Body of pancreas (tissue), 4 donors: ENCODE measurements at regions not wholly inside any gene's neighbourhood (a gene's known extent, or its start where the extent isn't known, plus 50 kb on each side); places are given as distances from the start of the nearest gene placed in this dataset.

Experiments used
- ATAC-seq: fragments of 150-250 bp; one replicate; pipeline ENCODE4 v1.9.1; 2016
- DNase-seq, 4 donors: peaks; one replicate each; pipeline ENCODE4 v3.0.0-alpha.2; 2019
- H3K27ac ChIP-seq, 4 donors: fragments of 200-600 bp; sonication (generic); 1 replicate in 3 of 4; 2 replicates in 1 of 4; pipeline versions ENCODE4 v1.5.1 to v1.6.1; 2016 to 2019; ENCODE audit warnings: mild to moderate bottlenecking in 1 of 4, mixed read lengths in 1 of 4, moderate library complexity in 1 of 4
- H3K27me3 ChIP-seq, 2 donors: fragments of 200-600 bp; sonication (generic); one replicate each; pipeline ENCODE4 v1.6.0; 2016; ENCODE audit warnings: mild to moderate bottlenecking in 1 of 2
- H3K36me3 ChIP-seq, 2 donors: fragments of 200-600 bp; sonication (generic); replicated peaks in 1 of 2; 2 replicates each; pipeline ENCODE4 v1.5.1; 2016; ENCODE audit warnings: low read depth in 2 of 2; ENCODE audit not compliant: insufficient read depth in 1 of 2
- H3K4me1 ChIP-seq: fragments of 200-600 bp; sonication (generic); one replicate; pipeline ENCODE4 v1.6.0; 2016
- H3K4me3 ChIP-seq, 2 donors: fragments of 200-600 bp; sonication (generic); 1 replicate in 1 of 2; 2 replicates in 1 of 2; pipeline ENCODE4 v1.5.1; 2016 to 2019
- H3K9me3 ChIP-seq, 3 donors: fragments of 200-600 bp; sonication (generic); 1 replicate in 2 of 3; 2 replicates in 1 of 3; pipeline ENCODE4 v1.5.1; 2016
- POLR2A ChIP-seq, 3 donors: fragments of 450-650 bp; IDR thresholded peaks; one replicate each; pipeline ENCODE4 v1.6.1; 2016; ENCODE audit warnings: antibody characterized with exemption in 3 of 3, mild to moderate bottlenecking in 2 of 3
- WGBS, 2 donors: methylation state at CpG; one replicate each; pipeline ENCODE4 v1.1.5; 2017; 5-methylcytosine and 5-hydroxymethylcytosine counted together
- intact Hi-C: fragments of 100-400 bp; cut with DNase I; formaldehyde crosslinking; loops from one replicate; pipeline ENCODE4 v1.15.1; 2023
- TF ChIP-seq, protein P1 (sequence below), 7 experiments: fragments of 450-650 bp in 4 of 7; fragments of 200-600 bp in 3 of 7; sonication (generic) in 3 of 7; IDR thresholded peaks; one replicate each; pipeline ENCODE4 v1.5.1; 2016 to 2019; ENCODE audit warnings: antibody characterized with exemption in 7 of 7

DNA sequence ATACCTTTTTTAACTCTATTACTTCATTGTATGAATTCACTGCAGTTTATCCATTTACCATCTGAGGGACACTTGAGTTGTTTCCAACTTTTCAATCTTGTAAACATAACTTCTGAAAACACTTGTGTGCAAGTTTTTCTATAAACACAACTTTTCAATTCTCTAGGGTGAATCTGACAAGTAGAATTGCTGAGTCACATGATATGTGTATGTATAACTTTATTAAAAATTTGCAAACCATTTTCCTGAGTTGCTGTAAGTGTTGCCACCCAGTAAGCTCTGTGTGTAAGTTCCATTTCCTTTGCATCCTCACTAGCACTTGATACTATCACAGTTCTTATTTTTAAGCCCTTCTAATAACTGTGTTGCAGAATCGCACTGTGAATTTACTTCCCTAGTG, 1415.6 kb upstream of the ATXN8OS start:
- no peaks in the 10 kb centered on the region for H3K27me3 ChIP-seq
- ATAC-seq = no peak
- 76 to 80% methylated on average over 1 of the region's 1 CpG for WGBS, 2 donors
- H3K27ac ChIP-seq = no peak overlapping the region
- no peaks in the 10 kb centered on the region for H3K36me3 ChIP-seq
- intact Hi-C loops = no loop called here
- TF ChIP-seq POLR2A (IDR thresholded peaks at IDR 0.05) = no peak
- TF ChIP-seq, protein P1, sequence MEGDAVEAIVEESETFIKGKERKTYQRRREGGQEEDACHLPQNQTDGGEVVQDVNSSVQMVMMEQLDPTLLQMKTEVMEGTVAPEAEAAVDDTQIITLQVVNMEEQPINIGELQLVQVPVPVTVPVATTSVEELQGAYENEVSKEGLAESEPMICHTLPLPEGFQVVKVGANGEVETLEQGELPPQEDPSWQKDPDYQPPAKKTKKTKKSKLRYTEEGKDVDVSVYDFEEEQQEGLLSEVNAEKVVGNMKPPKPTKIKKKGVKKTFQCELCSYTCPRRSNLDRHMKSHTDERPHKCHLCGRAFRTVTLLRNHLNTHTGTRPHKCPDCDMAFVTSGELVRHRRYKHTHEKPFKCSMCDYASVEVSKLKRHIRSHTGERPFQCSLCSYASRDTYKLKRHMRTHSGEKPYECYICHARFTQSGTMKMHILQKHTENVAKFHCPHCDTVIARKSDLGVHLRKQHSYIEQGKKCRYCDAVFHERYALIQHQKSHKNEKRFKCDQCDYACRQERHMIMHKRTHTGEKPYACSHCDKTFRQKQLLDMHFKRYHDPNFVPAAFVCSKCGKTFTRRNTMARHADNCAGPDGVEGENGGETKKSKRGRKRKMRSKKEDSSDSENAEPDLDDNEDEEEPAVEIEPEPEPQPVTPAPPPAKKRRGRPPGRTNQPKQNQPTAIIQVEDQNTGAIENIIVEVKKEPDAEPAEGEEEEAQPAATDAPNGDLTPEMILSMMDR (IDR thresholded peaks at IDR 0.05) = no peak
- no peaks in the 10 kb centered on the region for H3K9me3 ChIP-seq
- no peaks in the 10 kb centered on the region for H3K4me1 ChIP-seq
- DNase-seq = no peak
- no peak overlapping the region for H3K4me3 ChIP-seq

DNA sequence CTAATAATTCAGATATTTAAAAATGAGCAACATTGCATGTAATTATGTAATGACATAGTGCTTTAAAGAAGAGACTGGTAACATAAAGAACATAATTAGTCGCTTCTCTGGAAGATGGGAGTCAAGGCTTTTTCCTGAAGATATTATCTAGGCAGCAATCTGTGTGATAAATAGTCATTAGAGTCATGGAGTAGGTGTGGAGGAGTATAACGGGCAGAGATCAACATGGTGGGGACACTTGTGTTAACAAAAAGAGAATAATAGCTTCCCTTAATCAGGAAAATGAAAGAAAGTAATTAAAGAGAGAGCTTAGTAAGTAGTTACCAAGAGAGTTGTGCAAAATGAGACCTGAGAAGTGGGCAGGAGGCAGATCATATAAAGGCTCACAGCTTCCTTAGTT, 1417.1 kb upstream of the ATXN8OS start:
- WGBS, 2 donors = 38 to 43% methylated on average over 2 of the region's 2 CpGs
- DNase-seq (no peak), ATAC-seq (no peak)
- no peaks in the 10 kb centered on the region for H3K4me1 ChIP-seq
- no peaks in the 10 kb centered on the region for H3K27me3 ChIP-seq
- intact Hi-C loops = no loop called here
- H3K36me3 ChIP-seq = no peaks in the 10 kb centered on the region
- no peak overlapping the region for H3K27ac ChIP-seq
- no peak overlapping the region for H3K4me3 ChIP-seq
- TF ChIP-seq, protein P1 (IDR thresholded peaks at IDR 0.05) = no peak
- TF ChIP-seq POLR2A (IDR thresholded peaks at IDR 0.05) = no peak
- H3K9me3 ChIP-seq = no peaks in the 10 kb centered on the region

DNA sequence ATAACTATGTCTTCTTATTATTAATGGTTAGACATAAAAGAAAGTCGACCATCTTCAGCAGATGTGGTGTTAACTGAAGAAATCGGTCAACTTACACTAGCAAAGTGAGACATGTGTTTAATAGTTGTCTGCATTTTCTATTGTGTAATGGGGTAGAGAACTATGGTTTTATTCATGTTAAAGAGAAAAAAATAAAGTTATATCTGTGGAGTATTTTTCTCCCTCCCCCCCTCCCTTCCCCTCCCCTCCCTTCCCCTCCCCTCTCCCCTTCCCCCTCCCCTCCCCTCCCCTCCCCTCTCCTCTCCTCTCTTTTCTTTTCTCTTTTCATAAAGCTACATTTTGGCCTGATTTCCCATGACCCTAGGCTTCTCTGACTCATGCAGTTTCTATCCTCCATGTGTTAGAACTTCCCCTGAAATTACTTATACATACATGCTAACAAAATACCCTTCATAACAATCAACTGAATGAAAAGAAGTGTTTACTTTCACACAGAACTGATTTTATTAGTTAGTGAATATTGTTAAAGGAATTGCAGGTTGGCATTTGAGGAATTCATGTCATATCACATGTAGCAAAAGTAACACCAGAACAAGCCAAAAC, 1431.0 kb upstream of the ATXN8OS start:
- ATAC-seq = no peak
- Histone ChIP-seq H3K36me3 (no peaks in the 10 kb centered on the region), H3K4me3 (no peak overlapping the region), H3K4me1 (no peaks in the 10 kb centered on the region), H3K9me3 (no peaks in the 10 kb centered on the region), H3K27me3 (no peaks in the 10 kb centered on the region), H3K27ac (no peak overlapping the region)
- TF ChIP-seq POLR2A (IDR thresholded peaks at IDR 0.05) = no peak
- TF ChIP-seq, protein P1 (IDR thresholded peaks at IDR 0.05) = no peak
- 58 to 69% methylated on average over 2 of the region's 2 CpGs for WGBS, 2 donors
- no peak for DNase-seq
- intact Hi-C loops = no loop called here

DNA sequence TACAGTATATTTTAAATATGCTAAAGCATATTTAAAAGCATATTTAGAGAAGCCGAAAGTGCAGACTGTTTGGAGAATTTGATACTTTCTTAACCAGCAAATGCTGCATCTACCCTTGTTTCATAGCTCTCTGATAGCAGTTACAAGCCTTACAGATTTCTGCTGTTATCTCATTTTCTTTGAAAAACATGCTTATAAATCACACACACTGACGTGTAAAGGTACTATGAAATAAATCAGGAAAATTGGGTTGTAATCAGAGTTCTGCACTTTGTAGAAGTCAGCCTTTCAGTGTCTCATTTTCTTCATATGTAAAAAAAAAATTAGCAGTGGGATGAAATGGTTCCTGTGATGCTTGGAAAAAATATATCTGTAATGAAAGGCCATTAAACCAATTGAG, 1432.4 kb upstream of the ATXN8OS start:
- WGBS, 2 donors = 43% methylated on average over 2 of the region's 2 CpGs
- Histone ChIP-seq H3K4me1 (no peaks in the 10 kb centered on the region), H3K9me3 (no peaks in the 10 kb centered on the region), H3K4me3 (no peak overlapping the region), H3K27me3 (no peaks in the 10 kb centered on the region), H3K36me3 (no peaks in the 10 kb centered on the region), H3K27ac (no peak overlapping the region)
- no peak for DNase-seq
- intact Hi-C loops = no loop called here
- no peak for TF ChIP-seq POLR2A (IDR thresholded peaks at IDR 0.05)
- TF ChIP-seq, protein P1 (IDR thresholded peaks at IDR 0.05) = no peak
- no peak for ATAC-seq

DNA sequence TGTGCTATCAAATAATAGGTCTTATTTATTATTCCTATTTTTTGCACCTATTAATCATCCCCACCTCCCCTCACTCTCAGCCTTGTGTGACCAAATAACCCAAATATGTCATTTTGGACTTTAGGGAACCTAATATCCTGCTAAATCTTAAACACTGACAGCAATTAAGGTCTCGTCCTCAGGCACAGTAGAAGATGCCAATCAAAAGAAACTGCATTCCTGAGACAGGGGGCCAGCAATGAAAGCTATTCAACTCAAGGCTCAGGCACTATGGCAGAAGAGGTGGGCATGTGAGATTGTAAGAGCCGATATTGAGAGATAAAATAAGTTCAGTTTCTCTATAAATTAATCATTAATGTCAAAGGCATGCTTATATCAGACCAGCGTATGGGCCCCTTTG, 1437.7 kb upstream of the PCDH9 start:
- intact Hi-C loops = no loop called here
- Histone ChIP-seq H3K36me3 (no peaks in the 10 kb centered on the region), H3K4me3 (no peak overlapping the region), H3K27me3 (no peaks in the 10 kb centered on the region), H3K4me1 (no peaks in the 10 kb centered on the region), H3K9me3 (no peaks in the 10 kb centered on the region), H3K27ac (no peak overlapping the region)
- WGBS, 2 donors = 61 to 62% methylated on average over 3 of the region's 3 CpGs
- ATAC-seq = no peak
- no peak for DNase-seq
- TF ChIP-seq POLR2A (IDR thresholded peaks at IDR 0.05) = no peak
- TF ChIP-seq, protein P1 (IDR thresholded peaks at IDR 0.05) = no peak
